ENCODE measurements at regions not wholly inside any gene's neighbourhood (a gene's known extent, or its start where the extent isn't known, plus 50 kb on each side); places are given as distances from the start of the nearest gene placed in this dataset.

- no peak for DNase-seq
Observed at GRCh38 chr10:117673230-117674010, 130.9 kb downstream of the EMX2 start.

DNA sequence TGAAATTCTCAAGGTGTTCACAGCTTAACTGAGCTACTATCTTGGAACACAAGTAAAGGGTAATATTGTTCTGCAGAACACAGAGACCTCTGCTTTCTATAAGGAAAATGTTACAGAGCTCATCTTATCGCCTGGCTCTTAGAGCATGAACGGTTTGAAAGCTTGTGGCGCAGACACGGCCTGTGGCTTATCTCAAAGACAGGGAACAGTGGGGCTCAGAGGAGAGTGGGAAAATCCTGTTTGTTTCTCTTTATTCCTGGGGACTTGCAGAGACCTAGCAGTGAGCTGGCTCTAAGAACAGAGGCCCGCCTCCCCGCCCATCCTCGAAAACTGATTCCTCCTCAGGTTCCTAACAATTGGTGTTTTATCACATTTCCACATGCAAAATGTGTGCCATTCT is 131.7 kb downstream of the EMX2 start:
- DNase-seq: no peak

GRCh38 chr10:117674646-117675045 is 132.1 kb downstream of the EMX2 start:
- DNase-seq: no peak

- DNase-seq: no peak
Observed at GRCh38 chr10:117675514-117676055, 133.0 kb downstream of the EMX2 start.

GRCh38 chr10:117677239-117677638 is 134.7 kb downstream of the EMX2 start:
- DNase-seq: no peak

- DNase-seq: no peak
Observed at GRCh38 chr10:117677890-117678500, 135.4 kb downstream of the EMX2 start.

DNA sequence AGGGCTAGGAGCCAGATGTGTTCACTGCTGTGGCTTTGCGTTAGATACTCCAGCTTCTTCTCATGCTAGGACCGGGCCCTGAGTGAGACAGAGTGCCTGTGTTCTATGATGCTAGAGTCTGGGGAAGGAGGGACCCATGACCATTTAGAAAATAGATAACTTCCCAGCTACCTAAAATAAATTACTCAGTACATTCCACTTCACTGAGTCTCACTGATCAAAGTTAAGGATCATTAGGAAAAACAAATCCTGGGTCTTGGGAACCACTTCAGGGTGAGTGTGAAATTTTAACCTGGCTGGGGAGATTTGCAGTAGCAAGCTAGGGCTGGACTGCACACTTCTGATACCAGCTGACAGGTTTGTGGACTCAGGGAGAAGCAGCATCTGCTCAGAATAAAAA is 138.1 kb downstream of the EMX2 start:
- no peak for DNase-seq

- DNase-seq: no peak
Observed at GRCh38 chr10:117681104-117681503, 138.6 kb downstream of the EMX2 start.

- no peak for DNase-seq
Observed at GRCh38 chr10:117684046-117684610, 141.6 kb downstream of the EMX2 start.

GRCh38 chr10:117684672-117685211 is 142.2 kb downstream of the EMX2 start:
- no peak for DNase-seq

GRCh38 chr10:117685431-117685830 is 142.9 kb downstream of the EMX2 start:
- no peak for DNase-seq

- no peak for DNase-seq
Observed at GRCh38 chr10:117686606-117687005, 144.1 kb downstream of the EMX2 start.

DNA sequence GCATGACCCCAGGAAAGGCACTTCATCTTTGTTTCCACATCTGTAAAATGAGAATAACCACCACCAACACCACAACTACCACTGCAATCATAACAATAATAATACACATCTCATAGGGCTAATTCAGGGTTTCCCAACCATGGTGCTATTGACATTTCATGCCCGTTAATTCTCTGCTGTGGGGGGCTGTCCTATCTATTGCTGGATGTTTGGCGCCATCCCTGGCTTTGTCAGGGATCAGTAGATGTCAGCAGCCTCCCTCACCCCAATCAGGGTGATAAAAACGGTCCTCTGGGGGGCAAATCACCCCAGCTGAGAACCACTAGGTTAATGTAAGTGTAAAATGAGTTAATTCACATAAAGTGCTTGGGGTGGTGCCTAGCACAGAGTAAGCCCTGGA is 145.8 kb downstream of the EMX2 start:
- DNase-seq: no peak

DNA sequence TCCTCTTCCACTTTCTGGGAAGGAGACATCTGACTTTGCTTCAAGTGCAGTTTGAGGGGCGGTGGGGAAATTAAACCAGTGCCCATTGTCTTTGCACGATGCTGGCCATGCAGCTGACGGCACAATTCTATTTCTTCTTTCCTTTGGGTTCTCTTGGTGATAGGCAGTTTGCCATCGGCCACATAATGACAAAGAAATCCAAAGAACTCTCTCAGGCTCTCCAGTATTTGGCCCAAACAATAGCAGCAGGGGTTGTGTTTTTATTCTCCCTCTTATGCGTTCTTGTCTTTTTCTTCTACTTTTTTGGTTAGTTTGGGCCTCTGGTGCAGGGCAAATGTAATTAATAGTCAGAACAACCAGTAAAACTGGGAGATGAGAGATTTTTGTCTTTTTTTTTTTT is 147.0 kb downstream of the EMX2 start:
- DNase-seq: no peak

DNA sequence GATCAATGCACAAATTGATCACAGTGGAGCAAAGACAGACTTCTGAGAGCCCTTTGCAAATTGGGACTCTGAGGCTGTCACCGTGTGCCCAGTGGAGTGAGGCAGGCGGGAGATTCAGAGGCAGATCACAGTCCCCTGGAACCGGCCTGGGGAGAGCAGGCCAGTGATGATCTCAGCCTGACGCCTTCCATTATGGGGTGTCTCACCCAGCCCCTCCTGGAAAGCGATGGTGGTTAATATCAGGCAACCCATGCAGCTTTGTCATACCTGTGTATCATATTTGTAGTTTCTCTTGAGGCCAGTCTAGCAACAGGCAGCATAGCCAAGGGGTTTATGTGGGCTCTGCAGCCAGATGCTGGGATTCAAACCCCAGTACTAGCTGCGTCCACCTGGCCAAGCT is 147.8 kb downstream of the EMX2 start:
- no peak for DNase-seq

DNA sequence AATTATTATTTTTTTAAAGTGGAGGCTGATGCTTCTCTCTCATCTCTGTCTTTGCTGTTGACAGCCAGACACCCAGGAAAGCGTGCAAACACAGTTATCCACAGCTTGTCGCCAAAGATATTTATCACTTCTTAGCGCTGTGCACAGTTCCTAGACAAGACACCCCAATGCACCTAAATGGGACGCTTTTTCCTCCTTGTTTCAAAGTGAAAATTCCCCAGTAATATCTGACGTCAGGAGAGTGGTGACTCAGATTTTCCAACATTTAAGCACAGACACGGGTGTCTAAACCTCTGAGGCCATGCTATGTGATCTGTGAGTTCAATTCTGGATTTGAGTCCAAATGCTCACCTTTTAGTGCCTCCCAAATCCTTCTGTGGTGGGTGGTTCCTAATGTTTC is 151.6 kb downstream of the EMX2 start:
- DNase-seq: no peak

GRCh38 chr10:117697402-117697801 is 154.9 kb downstream of the EMX2 start:
- no peak for DNase-seq

DNA sequence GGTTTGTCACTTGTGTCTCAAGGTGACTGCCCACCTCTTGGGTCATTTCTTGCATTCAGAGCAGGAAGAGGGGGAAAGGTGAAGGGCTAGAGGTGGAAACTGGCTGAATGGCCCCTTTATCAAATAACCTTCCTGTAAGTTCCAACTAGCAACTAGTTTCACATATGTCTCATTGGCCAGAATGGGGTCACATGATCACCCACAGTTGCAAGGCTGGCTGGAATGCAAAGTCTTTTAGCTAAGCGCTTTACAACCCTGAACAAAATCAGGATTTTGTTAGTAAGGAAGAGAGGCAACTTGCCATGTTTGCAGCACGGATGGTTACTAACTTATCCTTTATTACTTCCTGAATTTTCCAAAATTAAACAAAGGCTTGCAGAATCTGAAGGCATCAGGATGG is 156.3 kb downstream of the EMX2 start:
- DNase-seq: no peak

DNA sequence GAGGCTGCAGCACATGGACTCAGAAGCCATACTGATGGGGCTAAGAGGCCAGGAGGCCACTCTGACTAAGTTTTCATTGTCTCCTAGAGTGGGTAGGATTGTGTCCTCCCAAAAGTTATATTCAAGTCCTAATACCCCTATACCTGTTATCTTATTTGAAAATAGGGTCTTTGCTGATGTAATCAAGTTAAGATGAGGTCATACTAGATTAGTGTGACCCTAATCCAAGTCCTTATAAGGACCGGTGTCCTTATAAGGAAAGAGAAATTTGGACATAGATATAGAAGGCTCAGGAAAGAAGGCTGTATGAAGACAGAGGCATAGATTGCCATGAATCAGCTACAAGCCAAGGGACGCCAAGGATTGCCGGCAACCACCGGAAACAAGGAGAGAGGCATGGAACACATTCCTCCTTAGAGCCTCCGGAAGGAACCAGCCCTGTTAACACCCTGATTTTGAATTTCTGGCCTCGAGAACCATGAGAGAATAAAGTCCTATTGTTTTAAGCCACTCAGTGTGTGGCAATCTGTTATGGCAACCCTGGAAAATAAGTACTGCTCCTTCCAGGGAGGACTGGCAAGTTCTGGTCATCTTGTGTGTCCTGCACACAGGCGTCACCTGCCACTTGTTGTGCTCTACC is 157.0 kb downstream of the EMX2 start:
- DNase-seq: no peak

GRCh38 chr10:117710181-117710798 is 167.7 kb downstream of the EMX2 start:
- DNase-seq: no peak

DNA sequence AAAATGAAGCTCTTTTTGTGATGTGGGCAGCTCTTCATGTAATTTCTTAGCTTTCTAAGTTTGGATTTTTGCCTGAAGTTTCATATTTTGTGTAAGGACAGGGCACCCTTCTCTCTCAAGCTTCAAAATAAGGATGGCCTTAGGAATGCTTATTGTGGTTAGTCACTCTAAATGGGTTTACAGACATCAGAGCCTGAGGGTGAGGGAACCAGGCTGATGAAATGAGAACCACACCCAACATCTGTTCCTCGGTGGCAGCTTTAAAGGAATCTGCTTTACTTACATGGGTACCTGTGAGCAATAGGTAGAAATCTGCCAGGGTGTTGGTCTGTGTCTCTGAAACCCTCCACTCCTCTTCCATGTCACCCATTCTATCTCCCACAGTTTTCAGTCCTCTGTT is 174.3 kb downstream of the EMX2 start:
- no peak for DNase-seq

- no peak for DNase-seq
Observed at GRCh38 chr10:117718986-117719920, 176.7 kb downstream of the EMX2 start.
